SU-DHL-6 (cell line): ENCODE measurements at regions not wholly inside any gene's neighbourhood (a gene's known extent, or its start where the extent isn't known, plus 50 kb on each side); places are given as distances from the start of the nearest gene placed in this dataset.

Experiments
- H2AFZ ChIP-seq: fragments of 200-600 bp; sonication (generic); 2 replicates; pipeline ENCODE4 v1.6.1; 2014; ENCODE audit warnings: low read depth, mild to moderate bottlenecking, moderate library complexity, mixed read lengths, antibody characterized with exemption, low read length; ENCODE audit not compliant: severe bottlenecking
- H3F3A ChIP-seq: fragments of 200-600 bp; shearing (Covaris generic); 2 replicates; pipeline ENCODE4 v1.6.0; 2016; ENCODE audit warnings: antibody characterized with exemption, mild to moderate bottlenecking; ENCODE audit not compliant: insufficient read depth
- H3K27ac ChIP-seq: fragments of 200-600 bp; sonication (generic); 2 replicates; pipeline ENCODE4 v1.5.1; 2016; ENCODE audit warnings: low read depth, mild to moderate bottlenecking, low read length, moderate library complexity, mixed read lengths
- H3K27me3 ChIP-seq: fragments of 200-600 bp; sonication (generic), shearing (Covaris generic); 2 replicates; pipeline ENCODE4 v1.6.0; 2014; ENCODE audit warnings: mild to moderate bottlenecking, low read length
- H3K36me3 ChIP-seq: fragments of 200-600 bp; sonication (generic); 2 replicates; pipeline ENCODE4 v1.6.1; 2014; ENCODE audit warnings: mild to moderate bottlenecking, low read length, mixed read lengths
- H3K4me2 ChIP-seq: fragments of 300-600, 200-600 bp; shearing (Covaris generic), sonication (generic); 2 replicates; pipeline ENCODE4 v1.6.0; 2014; ENCODE audit warnings: low read length, low read depth, mild to moderate bottlenecking; ENCODE audit not compliant: poor library complexity, severe bottlenecking
- H3K4me3 ChIP-seq: fragments of 200-600 bp; sonication (generic); 2 replicates; pipeline ENCODE4 v1.5.1; 2014; ENCODE audit warnings: antibody characterized with exemption, low read length, mild to moderate bottlenecking, mixed read lengths; ENCODE audit not compliant: insufficient read depth, poor library complexity, severe bottlenecking
- H3K79me2 ChIP-seq: fragments of 200-600 bp; sonication (generic); 2 replicates; pipeline ENCODE4 v1.6.1; 2014; ENCODE audit warnings: mild to moderate bottlenecking, low read length, moderate library complexity; ENCODE audit not compliant: insufficient read depth
- H3K9ac ChIP-seq: fragments of 200-600 bp; sonication (generic); 2 replicates; pipeline ENCODE4 v1.7.0; 2014; ENCODE audit warnings: mild to moderate bottlenecking, low read length
- H3K9me2 ChIP-seq: fragments of 200-600 bp; sonication (generic); replicated peaks from 2 replicates; pipeline ENCODE4 v1.6.1; 2014; ENCODE audit warnings: low read length; ENCODE audit not compliant: insufficient read depth
- H3K9me3 ChIP-seq: fragments of 200-600 bp; sonication (generic); 2 replicates; pipeline ENCODE4 v1.6.1; 2014; ENCODE audit warnings: low read length, mixed read lengths; ENCODE audit not compliant: insufficient read depth
- H4K20me1 ChIP-seq: fragments of 200-600 bp; sonication (generic); 2 replicates; pipeline ENCODE4 v1.6.1; 2014; ENCODE audit warnings: low read depth, mild to moderate bottlenecking, antibody characterized with exemption, low read length, moderate library complexity, mixed read lengths
- EZH2phosphoT487 ChIP-seq: fragments of 200-600 bp; sonication (generic), shearing (Covaris generic); conservative IDR thresholded peaks from 2 replicates; pipeline ENCODE4 v1.6.1; 2018; ENCODE audit warnings: mild to moderate bottlenecking, antibody characterized with exemption, low read length, moderate library complexity, mixed read lengths
- TF ChIP-seq, protein P1 (sequence below): fragments of 200-600 bp; sonication (generic); IDR thresholded peaks from one replicate; pipeline ENCODE4 v1.5.1; 2017; ENCODE audit warnings: antibody characterized with exemption, mild to moderate bottlenecking, low read length, moderate library complexity; ENCODE audit not compliant: insufficient read depth, poor library complexity, severe bottlenecking

GRCh38 chr3:8282541-8283165 is 219.0 kb upstream of the LMCD1 start:
- Histone ChIP-seq H3K27me3 (no peaks in the 10 kb centered on the region), H3F3A (no peaks in the 10 kb centered on the region), H3K9ac (no peak overlapping the region), H3K4me3 (no peak overlapping the region), H3K27ac (no peak overlapping the region), H3K9me3 (no peaks in the 10 kb centered on the region), H3K4me2 (no peak overlapping the region), H3K79me2 (no peaks in the 10 kb centered on the region), H3K36me3 (no peaks in the 10 kb centered on the region), H3K9me2 (no peaks in the 10 kb centered on the region), H4K20me1 (no peaks in the 10 kb centered on the region), H2AFZ (no peak overlapping the region)
- no peak for TF ChIP-seq EZH2phosphoT487
- TF ChIP-seq, protein P1, sequence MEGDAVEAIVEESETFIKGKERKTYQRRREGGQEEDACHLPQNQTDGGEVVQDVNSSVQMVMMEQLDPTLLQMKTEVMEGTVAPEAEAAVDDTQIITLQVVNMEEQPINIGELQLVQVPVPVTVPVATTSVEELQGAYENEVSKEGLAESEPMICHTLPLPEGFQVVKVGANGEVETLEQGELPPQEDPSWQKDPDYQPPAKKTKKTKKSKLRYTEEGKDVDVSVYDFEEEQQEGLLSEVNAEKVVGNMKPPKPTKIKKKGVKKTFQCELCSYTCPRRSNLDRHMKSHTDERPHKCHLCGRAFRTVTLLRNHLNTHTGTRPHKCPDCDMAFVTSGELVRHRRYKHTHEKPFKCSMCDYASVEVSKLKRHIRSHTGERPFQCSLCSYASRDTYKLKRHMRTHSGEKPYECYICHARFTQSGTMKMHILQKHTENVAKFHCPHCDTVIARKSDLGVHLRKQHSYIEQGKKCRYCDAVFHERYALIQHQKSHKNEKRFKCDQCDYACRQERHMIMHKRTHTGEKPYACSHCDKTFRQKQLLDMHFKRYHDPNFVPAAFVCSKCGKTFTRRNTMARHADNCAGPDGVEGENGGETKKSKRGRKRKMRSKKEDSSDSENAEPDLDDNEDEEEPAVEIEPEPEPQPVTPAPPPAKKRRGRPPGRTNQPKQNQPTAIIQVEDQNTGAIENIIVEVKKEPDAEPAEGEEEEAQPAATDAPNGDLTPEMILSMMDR: no peak

DNA sequence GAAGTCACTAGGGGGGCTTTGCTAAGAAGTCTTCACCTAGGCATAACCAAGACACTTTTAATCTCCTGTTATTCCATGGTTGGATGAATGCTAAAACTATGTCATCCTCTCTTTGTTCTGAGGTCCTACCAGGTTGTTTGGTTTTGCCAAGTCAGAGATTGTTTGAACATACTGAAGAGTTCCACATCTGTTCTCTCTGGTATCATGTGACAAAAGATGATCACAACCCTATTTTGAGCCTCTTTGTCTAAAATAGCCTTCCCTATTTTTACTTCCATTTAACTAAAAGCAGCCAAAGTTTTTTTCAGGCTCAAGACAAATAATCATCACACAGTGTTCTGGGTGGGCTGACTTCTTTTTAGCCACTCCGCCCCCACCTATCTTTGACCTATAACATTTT is 218.4 kb upstream of the LMCD1 start:
- no peak overlapping the region for H3K4me2 ChIP-seq
- H3K36me3 ChIP-seq: no peaks in the 10 kb centered on the region
- no peak for TF ChIP-seq EZH2phosphoT487
- TF ChIP-seq, protein P1: no peak
- no peaks in the 10 kb centered on the region for H3K9me2 ChIP-seq
- H3K4me3 ChIP-seq: no peak overlapping the region
- no peak overlapping the region for H3K27ac ChIP-seq
- no peaks in the 10 kb centered on the region for H3K9me3 ChIP-seq
- no peak overlapping the region for H3K9ac ChIP-seq
- H3K27me3 ChIP-seq: no peaks in the 10 kb centered on the region
- H3K79me2 ChIP-seq: no peaks in the 10 kb centered on the region
- no peak overlapping the region for H2AFZ ChIP-seq
- H4K20me1 ChIP-seq: no peaks in the 10 kb centered on the region
- no peaks in the 10 kb centered on the region for H3F3A ChIP-seq

DNA sequence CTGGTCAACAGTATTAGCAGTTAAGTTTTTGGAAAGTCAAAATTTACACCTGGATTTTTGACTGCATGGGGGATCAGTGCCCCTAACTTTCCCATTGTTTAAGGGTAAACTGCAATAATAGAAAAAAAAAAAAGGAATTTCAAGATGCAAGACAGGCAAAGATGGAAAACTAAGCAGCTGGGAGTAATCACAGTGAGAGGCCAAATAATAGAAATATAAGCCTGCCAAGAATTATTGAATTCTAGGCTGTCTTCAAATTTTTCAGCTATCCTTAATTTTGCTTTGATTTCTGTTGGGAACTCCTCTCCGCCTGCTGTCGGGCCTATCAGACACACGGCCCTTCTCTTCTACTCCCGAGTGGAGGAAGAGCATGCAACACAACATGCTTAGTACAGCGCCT is 215.5 kb upstream of the LMCD1 start:
- H3K36me3 ChIP-seq: no peaks in the 10 kb centered on the region
- no peaks in the 10 kb centered on the region for H3K27me3 ChIP-seq
- H4K20me1 ChIP-seq: no peaks in the 10 kb centered on the region
- H3K9ac ChIP-seq: no peak overlapping the region
- no peaks in the 10 kb centered on the region for H3K9me3 ChIP-seq
- H3K9me2 ChIP-seq: no peaks in the 10 kb centered on the region
- no peak for TF ChIP-seq EZH2phosphoT487
- TF ChIP-seq, protein P1: no peak
- H3F3A ChIP-seq: no peaks in the 10 kb centered on the region
- no peak overlapping the region for H3K4me2 ChIP-seq
- no peak overlapping the region for H2AFZ ChIP-seq
- H3K79me2 ChIP-seq: no peaks in the 10 kb centered on the region
- no peak overlapping the region for H3K27ac ChIP-seq
- no peak overlapping the region for H3K4me3 ChIP-seq
